ENCODE measurements at regions not wholly inside any gene's neighbourhood (a gene's known extent, or its start where the extent isn't known, plus 50 kb on each side); places are given as distances from the start of the nearest gene placed in this dataset.
"Not testable (repeated sequence)": the region's sequence is repeated elsewhere in the genome, so short reads cannot be mapped to it uniquely, and the experiment has no call there.

- Histone ChIP-seq H3K79me2 (no peaks in the 10 kb centered on the region), H3K27ac (no peak overlapping the region), H3K36me3 (replicated peaks; ENCODE audit: insufficient read depth, low read depth) (no peaks in the 10 kb centered on the region), H2AFZ (no peak overlapping the region), H3K9me2 (replicated peaks; ENCODE audit: insufficient read depth) (no peaks in the 10 kb centered on the region), H4K20me1 (ENCODE audit: insufficient read depth, poor library complexity, severe bottlenecking) (no peaks in the 10 kb centered on the region), H3K9me3 (ENCODE audit: low read depth) (no peaks in the 10 kb centered on the region), H3K4me3 (no peak overlapping the region), H3K27me3 (no peaks in the 10 kb centered on the region), H3K4me2 (no peak overlapping the region), H3K4me1 (ENCODE audit: insufficient read depth) (no peaks in the 10 kb centered on the region)
- 93% methylated on average over 3 of the region's 3 CpGs for WGBS (ENCODE audit: low lambda C conversion rate, missing lambda C conversion rate)
- DNase-seq (ENCODE audit: low spot score): no peak
- TF ChIP-seq, protein P1, sequence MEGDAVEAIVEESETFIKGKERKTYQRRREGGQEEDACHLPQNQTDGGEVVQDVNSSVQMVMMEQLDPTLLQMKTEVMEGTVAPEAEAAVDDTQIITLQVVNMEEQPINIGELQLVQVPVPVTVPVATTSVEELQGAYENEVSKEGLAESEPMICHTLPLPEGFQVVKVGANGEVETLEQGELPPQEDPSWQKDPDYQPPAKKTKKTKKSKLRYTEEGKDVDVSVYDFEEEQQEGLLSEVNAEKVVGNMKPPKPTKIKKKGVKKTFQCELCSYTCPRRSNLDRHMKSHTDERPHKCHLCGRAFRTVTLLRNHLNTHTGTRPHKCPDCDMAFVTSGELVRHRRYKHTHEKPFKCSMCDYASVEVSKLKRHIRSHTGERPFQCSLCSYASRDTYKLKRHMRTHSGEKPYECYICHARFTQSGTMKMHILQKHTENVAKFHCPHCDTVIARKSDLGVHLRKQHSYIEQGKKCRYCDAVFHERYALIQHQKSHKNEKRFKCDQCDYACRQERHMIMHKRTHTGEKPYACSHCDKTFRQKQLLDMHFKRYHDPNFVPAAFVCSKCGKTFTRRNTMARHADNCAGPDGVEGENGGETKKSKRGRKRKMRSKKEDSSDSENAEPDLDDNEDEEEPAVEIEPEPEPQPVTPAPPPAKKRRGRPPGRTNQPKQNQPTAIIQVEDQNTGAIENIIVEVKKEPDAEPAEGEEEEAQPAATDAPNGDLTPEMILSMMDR (IDR thresholded peaks at IDR 0.05; ENCODE audit: poor library complexity): no peak
- TF ChIP-seq EZH2phosphoT487 (IDR thresholded peaks at IDR 0.05; ENCODE audit: low read depth, severe bottlenecking, unreplicated experiment) (no peak), EZH2 (IDR thresholded peaks at IDR 0.05; ENCODE audit: borderline replicate concordance) (no peak)
These were observed 302.7 kb downstream of the SFMBT2 start for GRCh38 chr10:7108141-7108540.

GRCh38 chr10:7107285-7107684 is 303.5 kb downstream of the SFMBT2 start:
- Histone ChIP-seq H2AFZ (no peak overlapping the region), H3K4me2 (no peak overlapping the region), H3K4me1 (ENCODE audit: insufficient read depth) (no peaks in the 10 kb centered on the region), H3K36me3 (replicated peaks; ENCODE audit: insufficient read depth, low read depth) (no peaks in the 10 kb centered on the region), H3K27me3 (no peaks in the 10 kb centered on the region), H3K9me2 (replicated peaks; ENCODE audit: insufficient read depth) (no peaks in the 10 kb centered on the region), H3K9me3 (ENCODE audit: low read depth) (no peaks in the 10 kb centered on the region), H3K4me3 (no peak overlapping the region), H3K27ac (peak overlapping the region; percentile 63), H4K20me1 (ENCODE audit: insufficient read depth, poor library complexity, severe bottlenecking) (no peaks in the 10 kb centered on the region), H3K79me2 (no peaks in the 10 kb centered on the region)
- 67% methylated on average over 5 of the region's 5 CpGs for WGBS (ENCODE audit: low lambda C conversion rate, missing lambda C conversion rate)
- peak; percentile 31 for DNase-seq (ENCODE audit: low spot score)
- no peak for TF ChIP-seq EZH2phosphoT487 (IDR thresholded peaks at IDR 0.05; ENCODE audit: low read depth, severe bottlenecking, unreplicated experiment)
- TF ChIP-seq, protein P1 (IDR thresholded peaks at IDR 0.05; ENCODE audit: poor library complexity): no peak
- TF ChIP-seq EZH2 (IDR thresholded peaks at IDR 0.05; ENCODE audit: borderline replicate concordance): no peak

- H3K4me2 ChIP-seq; H3K27ac ChIP-seq; H2AFZ ChIP-seq; H3K4me1 ChIP-seq (ENCODE audit: insufficient read depth); H3K9me3 ChIP-seq (ENCODE audit: low read depth); H3K4me3 ChIP-seq; H3K79me2 ChIP-seq; DNase-seq (ENCODE audit: low spot score); H3K36me3 ChIP-seq (replicated peaks; ENCODE audit: insufficient read depth, low read depth); H3K9me2 ChIP-seq (replicated peaks; ENCODE audit: insufficient read depth); H3K27me3 ChIP-seq; H4K20me1 ChIP-seq (ENCODE audit: insufficient read depth, poor library complexity, severe bottlenecking): not testable (repeated sequence)
- 77% methylated on average over 1 of the region's 1 CpG for WGBS (ENCODE audit: low lambda C conversion rate, missing lambda C conversion rate)
These were observed 306.5 kb downstream of the SFMBT2 start for GRCh38 chr10:7104379-7104778.

DNA sequence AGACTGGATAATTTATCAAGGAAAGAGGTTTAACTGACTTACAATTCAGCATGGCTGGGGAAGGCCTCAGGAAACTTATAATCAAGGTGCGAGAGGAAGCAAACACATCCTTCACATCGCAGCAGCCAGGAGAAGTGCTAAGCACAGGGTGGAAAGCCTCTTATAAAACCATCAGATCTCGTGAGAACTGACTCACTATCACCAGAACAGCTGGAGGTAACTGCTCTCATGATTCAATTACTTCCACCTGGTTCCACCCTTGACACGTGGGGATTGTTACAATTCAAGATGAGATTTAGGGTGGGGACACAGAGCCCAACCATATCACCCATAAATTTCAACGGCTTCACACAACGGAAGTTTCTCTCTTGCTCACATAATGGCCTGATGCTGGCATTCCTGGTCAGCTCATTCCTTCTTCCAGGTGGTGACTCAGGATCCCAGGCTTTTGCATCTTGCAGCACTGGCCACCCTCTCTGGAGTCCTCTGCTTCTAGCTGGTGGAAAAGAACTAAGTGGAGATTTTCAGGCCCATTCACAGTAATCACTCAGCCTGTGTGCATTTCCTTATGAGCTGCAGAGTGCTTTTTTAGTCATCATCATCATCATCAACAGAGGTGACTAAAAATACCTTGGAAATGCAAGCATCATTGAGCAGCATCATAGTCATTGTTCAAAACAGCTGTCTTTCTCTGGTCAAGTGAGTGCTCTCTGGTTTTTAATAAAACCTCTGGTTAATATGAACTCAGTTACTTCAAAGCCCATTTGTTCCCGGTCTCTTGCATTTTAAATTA is 308.1 kb downstream of the SFMBT2 start:
- DNase-seq (ENCODE audit: low spot score): no peak
- no peak for TF ChIP-seq EZH2phosphoT487 (IDR thresholded peaks at IDR 0.05; ENCODE audit: low read depth, severe bottlenecking, unreplicated experiment)
- TF ChIP-seq, protein P1 (IDR thresholded peaks at IDR 0.05; ENCODE audit: poor library complexity): no peak
- no peak for TF ChIP-seq EZH2 (IDR thresholded peaks at IDR 0.05; ENCODE audit: borderline replicate concordance)
- no peak overlapping the region for H2AFZ ChIP-seq
- no peaks in the 10 kb centered on the region for H3K27me3 ChIP-seq
- H3K36me3 ChIP-seq (replicated peaks; ENCODE audit: insufficient read depth, low read depth): no peaks in the 10 kb centered on the region
- 86% methylated on average over 7 of the region's 7 CpGs for WGBS (ENCODE audit: low lambda C conversion rate, missing lambda C conversion rate)
- no peaks in the 10 kb centered on the region for H3K9me2 ChIP-seq (replicated peaks; ENCODE audit: insufficient read depth)
- no peaks in the 10 kb centered on the region for H3K9me3 ChIP-seq (ENCODE audit: low read depth)
- no peaks in the 10 kb centered on the region for H4K20me1 ChIP-seq (ENCODE audit: insufficient read depth, poor library complexity, severe bottlenecking)
- no peak overlapping the region for H3K4me3 ChIP-seq
- H3K4me2 ChIP-seq: no peak overlapping the region
- H3K79me2 ChIP-seq: no peaks in the 10 kb centered on the region
- no peaks in the 10 kb centered on the region for H3K4me1 ChIP-seq (ENCODE audit: insufficient read depth)
- no peak overlapping the region for H3K27ac ChIP-seq
